ENCODE measurements at regions not wholly inside any gene's neighbourhood (a gene's known extent, or its start where the extent isn't known, plus 50 kb on each side); places are given as distances from the start of the nearest gene placed in this dataset.

- TF ChIP-seq, protein P1, sequence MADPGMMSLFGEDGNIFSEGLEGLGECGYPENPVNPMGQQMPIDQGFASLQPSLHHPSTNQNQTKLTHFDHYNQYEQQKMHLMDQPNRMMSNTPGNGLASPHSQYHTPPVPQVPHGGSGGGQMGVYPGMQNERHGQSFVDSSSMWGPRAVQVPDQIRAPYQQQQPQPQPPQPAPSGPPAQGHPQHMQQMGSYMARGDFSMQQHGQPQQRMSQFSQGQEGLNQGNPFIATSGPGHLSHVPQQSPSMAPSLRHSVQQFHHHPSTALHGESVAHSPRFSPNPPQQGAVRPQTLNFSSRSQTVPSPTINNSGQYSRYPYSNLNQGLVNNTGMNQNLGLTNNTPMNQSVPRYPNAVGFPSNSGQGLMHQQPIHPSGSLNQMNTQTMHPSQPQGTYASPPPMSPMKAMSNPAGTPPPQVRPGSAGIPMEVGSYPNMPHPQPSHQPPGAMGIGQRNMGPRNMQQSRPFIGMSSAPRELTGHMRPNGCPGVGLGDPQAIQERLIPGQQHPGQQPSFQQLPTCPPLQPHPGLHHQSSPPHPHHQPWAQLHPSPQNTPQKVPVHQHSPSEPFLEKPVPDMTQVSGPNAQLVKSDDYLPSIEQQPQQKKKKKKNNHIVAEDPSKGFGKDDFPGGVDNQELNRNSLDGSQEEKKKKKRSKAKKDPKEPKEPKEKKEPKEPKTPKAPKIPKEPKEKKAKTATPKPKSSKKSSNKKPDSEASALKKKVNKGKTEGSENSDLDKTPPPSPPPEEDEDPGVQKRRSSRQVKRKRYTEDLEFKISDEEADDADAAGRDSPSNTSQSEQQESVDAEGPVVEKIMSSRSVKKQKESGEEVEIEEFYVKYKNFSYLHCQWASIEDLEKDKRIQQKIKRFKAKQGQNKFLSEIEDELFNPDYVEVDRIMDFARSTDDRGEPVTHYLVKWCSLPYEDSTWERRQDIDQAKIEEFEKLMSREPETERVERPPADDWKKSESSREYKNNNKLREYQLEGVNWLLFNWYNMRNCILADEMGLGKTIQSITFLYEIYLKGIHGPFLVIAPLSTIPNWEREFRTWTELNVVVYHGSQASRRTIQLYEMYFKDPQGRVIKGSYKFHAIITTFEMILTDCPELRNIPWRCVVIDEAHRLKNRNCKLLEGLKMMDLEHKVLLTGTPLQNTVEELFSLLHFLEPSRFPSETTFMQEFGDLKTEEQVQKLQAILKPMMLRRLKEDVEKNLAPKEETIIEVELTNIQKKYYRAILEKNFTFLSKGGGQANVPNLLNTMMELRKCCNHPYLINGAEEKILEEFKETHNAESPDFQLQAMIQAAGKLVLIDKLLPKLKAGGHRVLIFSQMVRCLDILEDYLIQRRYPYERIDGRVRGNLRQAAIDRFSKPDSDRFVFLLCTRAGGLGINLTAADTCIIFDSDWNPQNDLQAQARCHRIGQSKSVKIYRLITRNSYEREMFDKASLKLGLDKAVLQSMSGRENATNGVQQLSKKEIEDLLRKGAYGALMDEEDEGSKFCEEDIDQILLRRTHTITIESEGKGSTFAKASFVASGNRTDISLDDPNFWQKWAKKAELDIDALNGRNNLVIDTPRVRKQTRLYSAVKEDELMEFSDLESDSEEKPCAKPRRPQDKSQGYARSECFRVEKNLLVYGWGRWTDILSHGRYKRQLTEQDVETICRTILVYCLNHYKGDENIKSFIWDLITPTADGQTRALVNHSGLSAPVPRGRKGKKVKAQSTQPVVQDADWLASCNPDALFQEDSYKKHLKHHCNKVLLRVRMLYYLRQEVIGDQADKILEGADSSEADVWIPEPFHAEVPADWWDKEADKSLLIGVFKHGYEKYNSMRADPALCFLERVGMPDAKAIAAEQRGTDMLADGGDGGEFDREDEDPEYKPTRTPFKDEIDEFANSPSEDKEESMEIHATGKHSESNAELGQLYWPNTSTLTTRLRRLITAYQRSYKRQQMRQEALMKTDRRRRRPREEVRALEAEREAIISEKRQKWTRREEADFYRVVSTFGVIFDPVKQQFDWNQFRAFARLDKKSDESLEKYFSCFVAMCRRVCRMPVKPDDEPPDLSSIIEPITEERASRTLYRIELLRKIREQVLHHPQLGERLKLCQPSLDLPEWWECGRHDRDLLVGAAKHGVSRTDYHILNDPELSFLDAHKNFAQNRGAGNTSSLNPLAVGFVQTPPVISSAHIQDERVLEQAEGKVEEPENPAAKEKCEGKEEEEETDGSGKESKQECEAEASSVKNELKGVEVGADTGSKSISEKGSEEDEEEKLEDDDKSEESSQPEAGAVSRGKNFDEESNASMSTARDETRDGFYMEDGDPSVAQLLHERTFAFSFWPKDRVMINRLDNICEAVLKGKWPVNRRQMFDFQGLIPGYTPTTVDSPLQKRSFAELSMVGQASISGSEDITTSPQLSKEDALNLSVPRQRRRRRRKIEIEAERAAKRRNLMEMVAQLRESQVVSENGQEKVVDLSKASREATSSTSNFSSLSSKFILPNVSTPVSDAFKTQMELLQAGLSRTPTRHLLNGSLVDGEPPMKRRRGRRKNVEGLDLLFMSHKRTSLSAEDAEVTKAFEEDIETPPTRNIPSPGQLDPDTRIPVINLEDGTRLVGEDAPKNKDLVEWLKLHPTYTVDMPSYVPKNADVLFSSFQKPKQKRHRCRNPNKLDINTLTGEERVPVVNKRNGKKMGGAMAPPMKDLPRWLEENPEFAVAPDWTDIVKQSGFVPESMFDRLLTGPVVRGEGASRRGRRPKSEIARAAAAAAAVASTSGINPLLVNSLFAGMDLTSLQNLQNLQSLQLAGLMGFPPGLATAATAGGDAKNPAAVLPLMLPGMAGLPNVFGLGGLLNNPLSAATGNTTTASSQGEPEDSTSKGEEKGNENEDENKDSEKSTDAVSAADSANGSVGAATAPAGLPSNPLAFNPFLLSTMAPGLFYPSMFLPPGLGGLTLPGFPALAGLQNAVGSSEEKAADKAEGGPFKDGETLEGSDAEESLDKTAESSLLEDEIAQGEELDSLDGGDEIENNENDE (IDR thresholded peaks at IDR 0.05; ENCODE audit: insufficient replicate concordance, low read length), result no peak
- TF ChIP-seq SIRT6 (IDR thresholded peaks at IDR 0.05; ENCODE audit: low read length) (no peak), JUND (IDR thresholded peaks at IDR 0.05; ENCODE audit: low read length) (no peak), CHD2 (IDR thresholded peaks at IDR 0.05; ENCODE audit: low read length) (no peak), SRF (IDR thresholded peaks at IDR 0.05; ENCODE audit: low read depth, low read length) (no peak), EZH2 (IDR thresholded peaks at IDR 0.05; ENCODE audit: low read depth, low read length, severe bottlenecking) (no peak), BCL11A (IDR thresholded peaks at IDR 0.05; ENCODE audit: low read depth in 2 of 2, low read length in 2 of 2) (no peak), POLR2AphosphoS5 (IDR thresholded peaks at IDR 0.05; ENCODE audit: low read depth, low read length) (no peak), YY1 (IDR thresholded peaks at IDR 0.05; ENCODE audit: low read depth, low read length) (no peak)
Observed at GRCh38 chrX:65961714-65962113, 78.2 kb downstream of the VSIG4 start (continued).

Measured in H1 (cell line).